ENCODE measurements at regions not wholly inside any gene's neighbourhood (a gene's known extent, or its start where the extent isn't known, plus 50 kb on each side); places are given as distances from the start of the nearest gene placed in this dataset.
"Not testable (repeated sequence)": the region's sequence is repeated elsewhere in the genome, so short reads cannot be mapped to it uniquely, and the experiment has no call there.

DNA sequence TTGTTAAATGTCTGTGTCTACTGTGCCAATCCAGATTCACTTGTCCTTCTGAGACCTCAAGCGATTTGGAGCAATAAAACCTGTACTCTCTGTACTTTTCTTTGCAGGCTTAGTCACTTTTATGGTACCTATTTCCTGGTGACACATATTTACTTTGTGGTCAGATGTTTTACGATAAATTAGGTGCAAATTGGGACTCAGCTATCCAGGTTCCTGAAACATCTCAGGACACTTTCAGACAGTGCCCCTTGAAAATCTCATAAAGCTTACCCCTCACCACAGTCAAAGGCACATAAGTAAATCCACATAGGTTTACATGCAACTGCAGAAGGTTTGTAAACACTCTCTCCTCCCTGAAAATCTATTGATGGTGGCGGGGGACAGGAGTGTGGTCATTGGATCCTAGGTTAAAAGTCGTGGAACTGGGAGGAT lies 438.8 kb downstream of the EFNB2 start:
- DNase-seq (ENCODE audit: low read depth): no peak

GRCh38 chr13:106095919-106096318 lies 439.5 kb downstream of the EFNB2 start:
- DNase-seq (ENCODE audit: low read depth): no peak

GRCh38 chr13:106095406-106095805 lies 440.1 kb downstream of the EFNB2 start:
- DNase-seq (ENCODE audit: low read depth): no peak

DNA sequence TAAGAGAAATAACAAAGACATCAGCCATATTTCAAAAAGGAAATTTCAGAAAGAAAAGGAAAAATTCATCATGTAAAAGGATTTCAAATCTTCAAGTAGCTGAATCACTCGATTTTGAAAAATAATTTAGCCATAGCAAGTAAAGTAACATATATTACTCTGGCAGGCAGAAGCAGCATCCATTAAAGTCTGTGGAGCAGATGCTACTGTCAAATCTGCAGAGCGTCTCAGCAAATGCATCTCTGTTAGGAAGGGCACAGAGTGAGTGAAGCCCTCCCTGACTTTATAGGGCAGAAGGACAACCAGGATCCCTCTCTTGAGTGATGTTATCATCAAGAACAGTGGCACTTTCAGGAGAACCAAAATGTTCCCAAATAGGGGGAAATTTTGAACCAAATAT lies 445.5 kb downstream of the EFNB2 start:
- DNase-seq (ENCODE audit: low read depth): no peak

DNA sequence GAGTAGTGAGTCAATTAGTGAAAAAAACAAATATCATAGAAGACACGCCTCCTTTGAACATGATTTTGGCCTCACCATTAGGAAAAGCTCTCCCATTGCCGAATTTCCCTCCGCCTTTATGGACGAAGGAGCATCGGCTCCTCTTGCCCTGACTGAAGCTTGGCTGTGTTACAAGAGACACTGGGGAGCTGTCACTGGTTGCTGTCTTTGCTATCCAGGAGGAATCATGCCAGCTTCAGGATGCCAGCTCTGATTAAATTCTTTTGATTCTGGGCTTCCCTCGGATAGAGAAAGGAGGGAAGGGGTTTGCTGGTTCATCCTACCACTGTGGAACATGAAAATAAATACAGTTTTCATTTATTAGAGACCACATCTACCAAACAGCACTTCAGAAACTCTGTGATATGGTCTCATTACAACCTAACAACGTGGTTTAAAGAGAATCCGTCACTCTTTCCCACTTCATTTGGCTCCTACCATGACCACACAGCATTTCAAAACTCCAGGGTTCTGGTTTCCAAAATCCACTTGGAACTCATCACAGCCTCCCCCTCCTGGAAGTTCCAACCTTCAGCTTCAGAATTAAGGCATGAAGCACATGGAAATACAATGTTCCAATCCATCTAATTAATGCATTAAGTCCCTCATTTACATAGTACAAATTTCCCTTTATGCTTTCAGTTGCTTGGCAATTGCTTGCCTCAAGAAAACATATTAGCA lies 446.0 kb downstream of the EFNB2 start:
- no peak for DNase-seq (ENCODE audit: low read depth)

DNA sequence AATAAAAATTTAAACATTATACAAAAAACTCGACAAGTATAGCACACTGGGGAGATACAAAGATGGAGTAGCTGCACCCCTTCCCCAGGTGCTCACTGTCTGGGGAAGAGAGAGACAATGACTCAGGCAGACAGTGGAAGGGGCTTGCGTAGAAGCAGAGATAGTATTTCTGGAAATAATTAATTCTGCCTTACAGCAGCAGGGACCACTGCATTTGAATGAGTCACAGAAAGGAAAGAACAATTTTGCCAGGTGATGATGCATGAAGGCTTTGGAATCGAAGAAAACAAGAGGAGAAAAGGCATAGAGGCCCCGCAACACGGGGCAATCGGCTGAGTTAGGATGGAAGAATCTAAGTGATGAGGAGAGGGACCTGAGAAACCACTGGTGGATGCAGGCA lies 447.4 kb downstream of the EFNB2 start:
- no peak for DNase-seq (ENCODE audit: low read depth)

DNA sequence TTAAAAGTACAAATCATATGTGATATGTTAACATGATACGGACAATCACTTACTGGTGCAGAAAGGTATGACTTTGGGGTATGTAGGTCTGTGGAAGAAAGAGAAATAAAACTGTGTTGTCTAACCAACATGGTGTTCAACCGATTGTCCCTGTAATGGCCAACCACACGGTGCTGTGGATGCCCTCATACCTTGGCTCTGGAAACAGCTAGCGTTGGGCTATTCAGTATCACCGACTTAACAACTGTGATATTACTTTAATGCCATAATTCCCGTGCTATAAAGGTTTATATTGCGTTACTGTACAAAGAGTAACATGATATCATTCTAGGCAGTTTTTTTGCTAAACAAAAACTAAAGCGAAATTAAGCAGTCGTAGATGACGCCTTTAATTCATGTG lies 448.3 kb downstream of the EFNB2 start:
- DNase-seq (ENCODE audit: low read depth): no peak

DNA sequence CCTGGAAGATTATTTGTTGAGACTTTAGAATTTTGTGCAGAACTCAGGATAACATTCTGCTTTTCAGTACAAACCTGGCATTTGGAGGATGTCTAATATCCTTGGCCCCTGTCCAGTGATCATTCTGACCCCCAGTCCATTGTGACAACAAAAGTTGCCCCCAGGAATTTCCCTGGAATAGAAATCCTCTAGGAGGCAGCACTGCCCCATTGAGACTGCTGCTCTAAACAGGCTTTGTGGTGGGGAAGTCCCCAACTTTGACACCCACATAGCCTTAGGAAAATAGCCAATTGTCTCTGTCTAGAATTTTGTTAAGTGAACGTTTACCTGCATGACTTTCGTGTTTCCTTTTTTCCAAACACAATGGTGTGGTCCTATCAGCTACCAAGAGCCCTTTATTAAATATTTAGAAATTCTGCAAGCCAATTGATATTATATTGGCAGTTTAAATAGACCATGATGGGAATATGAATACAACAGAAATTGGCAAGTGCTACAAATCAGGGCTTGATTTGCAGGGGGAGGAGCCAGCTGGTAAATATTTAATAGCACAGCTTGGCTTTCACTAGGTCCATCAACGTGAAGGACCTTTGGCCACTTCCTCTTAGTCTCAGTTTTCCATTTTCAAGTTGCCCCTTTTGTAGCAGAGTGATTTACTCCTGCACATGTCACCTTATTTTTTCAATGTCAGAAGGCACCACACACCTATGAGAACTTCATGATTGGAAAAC lies 451.7 kb downstream of the EFNB2 start:
- DNase-seq (ENCODE audit: low read depth): no peak

- DNase-seq (ENCODE audit: low read depth): not testable (repeated sequence)
These were observed 454.2 kb downstream of the EFNB2 start for GRCh38 chr13:106081221-106081620.

GRCh38 chr13:106078191-106078590 lies 457.3 kb downstream of the EFNB2 start:
- DNase-seq (ENCODE audit: low read depth): no peak

GRCh38 chr13:106077017-106077416 lies 458.4 kb downstream of the EFNB2 start:
- no peak for DNase-seq (ENCODE audit: low read depth)

DNA sequence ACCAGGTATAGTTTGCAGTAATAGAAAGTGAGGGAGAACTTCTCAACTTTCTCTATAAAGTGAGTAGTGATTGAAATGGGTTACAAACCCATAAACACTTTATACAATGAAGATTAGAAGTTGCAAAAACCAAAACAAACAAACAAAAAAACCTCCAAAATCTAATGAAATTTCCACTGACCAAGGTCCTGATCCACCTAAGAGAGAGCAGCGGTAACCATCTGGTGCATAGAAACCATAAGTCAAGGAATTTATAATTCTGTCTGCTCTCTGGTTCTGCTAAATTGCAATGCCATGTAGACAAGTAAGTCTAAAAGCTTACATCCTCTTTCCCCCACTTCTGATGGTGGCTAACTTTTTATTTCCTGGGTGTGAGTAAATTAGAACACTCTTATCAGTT lies 463.4 kb downstream of the EFNB2 start:
- no peak for DNase-seq (ENCODE audit: low read depth)

DNA sequence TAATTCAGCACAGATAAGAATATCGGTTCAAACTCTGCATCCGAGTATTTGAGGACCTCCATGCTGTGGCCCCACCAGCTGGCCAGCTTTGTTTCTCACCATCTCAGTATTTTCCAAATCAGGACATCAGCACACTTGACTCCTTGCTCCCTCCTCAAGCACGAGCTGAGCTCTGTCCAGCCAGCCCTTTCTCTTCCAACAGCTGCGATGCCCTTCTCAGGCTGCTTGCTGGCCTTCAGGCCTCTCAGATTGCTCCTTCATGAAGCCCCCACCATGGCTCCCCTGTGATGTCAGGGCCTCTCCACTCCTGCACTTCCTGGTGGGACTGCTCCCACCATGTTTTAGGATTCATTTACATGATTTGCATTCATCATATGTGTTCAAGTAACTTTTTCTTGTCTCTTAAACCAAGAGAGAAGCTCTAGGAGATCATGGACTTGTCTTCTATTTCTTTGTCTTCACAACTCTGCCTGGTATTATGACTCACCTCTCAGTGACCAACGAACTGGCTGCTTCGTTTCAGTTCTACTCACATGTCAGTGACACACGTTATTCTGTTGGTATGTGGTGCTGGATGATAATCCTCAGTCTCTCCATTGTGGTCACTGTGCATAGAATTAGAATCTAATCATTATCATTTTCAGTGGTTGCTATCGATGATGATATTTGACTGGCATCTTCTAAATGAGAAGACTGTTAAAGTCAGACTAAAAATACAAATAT lies 471.7 kb downstream of the EFNB2 start:
- no peak for DNase-seq (ENCODE audit: low read depth)

- DNase-seq (ENCODE audit: low read depth): no peak
These were observed 473.7 kb downstream of the EFNB2 start for GRCh38 chr13:106061781-106062180.

DNA sequence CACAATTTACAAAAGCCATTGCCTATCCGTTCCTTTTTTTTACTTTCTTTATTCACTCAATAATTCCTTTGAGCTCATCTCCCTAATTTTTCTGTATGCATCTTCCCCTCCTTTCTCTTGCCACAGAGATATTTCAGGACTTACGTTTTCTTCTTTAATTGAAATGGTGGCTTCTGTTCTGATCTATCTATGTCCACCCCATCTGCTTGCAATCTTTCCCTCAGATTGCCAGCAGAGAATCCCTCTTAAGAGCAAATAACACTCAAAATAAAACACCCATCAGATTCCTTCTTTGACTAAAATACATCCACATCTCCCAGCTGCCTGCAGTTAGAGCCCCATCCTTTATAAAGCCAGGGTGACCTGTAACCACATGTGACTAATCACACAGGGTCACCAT lies 478.6 kb downstream of the EFNB2 start:
- no peak for DNase-seq (ENCODE audit: low read depth)

DNA sequence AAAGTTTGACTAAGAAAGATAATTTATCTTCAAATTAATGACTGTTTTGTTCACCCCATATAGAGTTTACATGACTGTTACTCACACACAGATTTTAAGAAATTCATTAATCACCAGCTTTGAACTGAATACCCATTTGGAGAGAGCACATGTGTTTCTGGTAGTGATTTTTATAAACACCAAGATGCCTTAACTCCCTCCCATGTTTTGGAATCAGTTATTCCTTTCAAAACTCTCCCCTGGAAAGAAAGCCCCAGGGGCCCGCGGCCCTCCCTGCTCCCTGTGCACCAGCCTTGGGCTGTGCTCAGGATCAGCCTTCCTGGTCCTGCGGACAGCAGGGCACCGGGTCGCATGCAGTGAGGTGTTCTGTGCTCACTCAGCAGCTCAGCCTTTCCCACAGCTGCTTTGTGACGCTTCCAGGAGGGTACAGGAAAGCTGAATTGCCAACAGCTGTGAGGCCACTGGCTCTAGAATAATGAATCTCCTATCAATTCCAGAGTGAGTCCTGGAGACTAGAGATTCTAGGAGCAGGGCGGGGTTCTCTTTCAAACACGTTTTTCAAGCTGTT lies 483.2 kb downstream of the EFNB2 start:
- DNase-seq (ENCODE audit: low read depth): no peak

GRCh38 chr13:106049171-106049570 lies 486.3 kb downstream of the EFNB2 start:
- no peak for DNase-seq (ENCODE audit: low read depth)

DNA sequence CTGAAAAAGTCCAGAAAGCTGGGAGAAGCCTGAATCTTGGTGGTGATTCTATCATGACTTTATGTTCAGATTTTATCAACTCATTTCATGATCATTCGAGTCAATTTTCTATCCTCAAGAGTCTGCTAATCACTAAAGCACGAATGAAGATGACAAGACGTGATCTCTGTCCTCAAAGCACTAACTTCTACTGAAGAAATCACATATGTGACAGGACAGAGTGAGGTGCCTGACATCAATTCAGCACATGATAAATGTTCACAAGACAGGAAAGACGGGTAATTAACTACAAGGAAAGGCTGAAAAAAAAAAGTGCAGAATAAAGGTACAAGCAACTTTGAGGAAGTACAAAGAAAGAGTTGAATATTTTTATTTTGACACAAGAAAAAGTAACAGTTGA lies 487.1 kb downstream of the EFNB2 start:
- DNase-seq (ENCODE audit: low read depth): no peak

- DNase-seq (ENCODE audit: low read depth): no peak
These were observed 487.6 kb downstream of the EFNB2 start for GRCh38 chr13:106047859-106048258.

DNA sequence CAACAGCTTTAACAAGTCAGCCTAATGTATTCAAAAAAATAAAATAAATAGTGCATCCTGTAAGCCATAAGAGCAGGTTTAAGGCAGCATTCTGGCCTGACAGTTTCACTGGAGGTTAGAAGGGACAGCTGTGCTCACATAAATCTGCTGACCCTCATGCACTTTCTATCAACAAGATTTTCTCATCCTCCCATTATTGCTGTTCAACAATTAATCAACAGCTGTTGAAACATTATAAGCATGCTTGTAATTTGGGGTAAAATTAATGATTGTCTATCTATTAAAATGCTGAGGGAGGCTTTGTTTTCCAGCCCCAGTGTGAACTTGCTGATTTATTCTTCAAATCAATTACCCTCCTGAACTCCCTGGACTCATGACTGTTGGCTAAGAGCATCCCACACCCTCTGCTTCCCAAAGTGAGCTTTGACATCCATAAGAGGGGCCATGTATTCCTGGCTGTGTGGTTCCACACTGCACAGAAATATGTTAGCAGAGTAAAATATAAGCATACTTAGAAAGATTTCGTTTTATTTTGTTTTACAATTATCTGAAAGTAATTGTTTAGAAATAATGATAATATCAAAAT lies 492.4 kb downstream of the EFNB2 start:
- no peak for DNase-seq (ENCODE audit: low read depth)

DNA sequence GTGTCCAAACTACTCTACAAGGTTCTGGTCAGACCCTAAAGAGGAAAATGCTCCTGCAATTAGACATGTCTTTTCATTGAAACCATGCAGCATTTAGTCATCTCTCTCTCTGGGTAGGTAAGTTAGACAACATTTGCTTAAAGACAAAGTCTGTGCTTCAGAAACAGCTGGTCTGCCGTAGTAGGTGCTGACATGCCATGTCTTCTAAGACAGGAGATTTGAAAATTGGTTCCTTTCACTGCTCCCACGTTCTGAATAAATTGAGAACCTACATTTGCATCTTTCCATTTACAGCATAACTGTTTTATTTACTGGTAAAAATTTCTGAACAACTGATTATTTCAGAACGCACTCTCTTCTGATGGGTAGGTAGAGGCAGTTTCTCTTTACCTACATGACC lies 494.0 kb downstream of the EFNB2 start:
- no peak for DNase-seq (ENCODE audit: low read depth)

DNA sequence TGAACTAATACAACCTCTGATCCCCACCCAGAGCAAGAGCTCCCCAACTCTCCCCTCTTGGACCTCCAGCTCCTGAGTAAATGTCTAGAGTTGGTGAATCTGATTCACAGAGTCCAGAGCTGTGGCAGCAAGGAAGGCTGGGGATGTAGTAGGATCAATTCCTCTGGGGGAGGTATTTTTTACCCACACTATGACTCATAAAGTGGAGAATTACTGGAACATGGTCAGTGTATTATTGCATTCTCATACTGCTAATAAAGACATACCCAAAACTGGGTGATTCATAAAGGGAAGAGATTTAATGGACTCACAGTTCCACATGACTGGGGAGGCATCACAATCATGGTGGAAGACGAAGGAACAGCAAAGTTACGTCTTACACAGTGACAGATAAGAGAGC lies 496.7 kb downstream of the EFNB2 start:
- no peak for DNase-seq (ENCODE audit: low read depth)

All from activated T-helper 1 cell treated with Interleukin-2 at 50 U/mL for 16 hours (primary cell).